PC-3 (cell line): ENCODE measurements at regions not wholly inside any gene's neighbourhood (a gene's known extent, or its start where the extent isn't known, plus 50 kb on each side); places are given as distances from the start of the nearest gene placed in this dataset.

Source experiments
- ATAC-seq: fragments of 200-7000 bp; cut with Tn5 transposase; 2 replicates; pipeline ENCODE4 v1.9.1; 2020; ENCODE audit warnings: mild to moderate bottlenecking, moderate library complexity
- BruUV-seq: library from RNA; stranded (reverse); fragments of 400-500 nt; replicated peaks from 2 replicates; lab custom pipeline; 2021; lab: Mats Ljungman, UMichigan
- CTCF ChIA-PET: fragments of 300-600 bp; sonication (Branson Sonifier 250); formaldehyde crosslinking; loops from one replicate; lab custom pipeline; 2022; ENCODE audit warnings: antibody characterized with exemption; lab: Charles Lee
- POLR2A ChIA-PET: fragments of 300-600 bp; sonication (Branson Sonifier 250); formaldehyde crosslinking; loops from one replicate; lab custom pipeline; 2022; ENCODE audit warnings: antibody characterized with exemption; ENCODE audit not compliant: unreplicated experiment; lab: Charles Lee
- DNase-seq: peaks from one replicate; pipeline ENCODE4 v3.0.0-alpha.2; 2015
- H2AFZ ChIP-seq: fragments of 300-600 bp; sonication (generic); 2 replicates; pipeline ENCODE4 v1.6.0; 2016; ENCODE audit warnings: antibody characterized with exemption, low read length
- H3F3A ChIP-seq: fragments of 300-600 bp; sonication (generic); one replicate; pipeline ENCODE4 v1.6.0; 2017; ENCODE audit warnings: antibody characterized with exemption, low read length, control low read depth, mild to moderate bottlenecking; ENCODE audit not compliant: unreplicated experiment
- H3K27ac ChIP-seq: fragments of 300-600 bp; sonication (generic); 2 replicates; pipeline ENCODE4 v1.5.1; 2016; ENCODE audit warnings: mild to moderate bottlenecking, low read length
- H3K27me3 ChIP-seq: fragments of 300-600 bp; sonication (generic); 2 replicates; pipeline ENCODE4 v1.6.1; 2016; ENCODE audit warnings: low read length, mixed read lengths
- H3K36me3 ChIP-seq: fragments of 300-600 bp; sonication (generic); 2 replicates; pipeline ENCODE4 v1.6.1; 2016; ENCODE audit warnings: low read depth, mixed run types, low read length, mixed read lengths
- H3K4me1 ChIP-seq: fragments of 300-600 bp; sonication (generic); 2 replicates; pipeline ENCODE4 v1.5.1; 2016; ENCODE audit warnings: low read length; ENCODE audit not compliant: insufficient read depth
- H3K4me2 ChIP-seq: fragments of 300-600 bp; sonication (generic); 2 replicates; pipeline ENCODE4 v1.6.0; 2016; ENCODE audit warnings: low read length
- H3K4me3 ChIP-seq: fragments of 300-600 bp; sonication (generic); 2 replicates; pipeline ENCODE4 v1.5.1; 2016; ENCODE audit warnings: mild to moderate bottlenecking, low read length, mixed read lengths
- H3K79me2 ChIP-seq: fragments of 300-600 bp; sonication (generic); 2 replicates; pipeline ENCODE4 v1.6.1; 2017; ENCODE audit warnings: low read length, mixed read lengths
- H3K9ac ChIP-seq: fragments of 300-600 bp; sonication (generic); 2 replicates; pipeline ENCODE4 v1.6.0; 2016; ENCODE audit warnings: mild to moderate bottlenecking, low read length
- H3K9me2 ChIP-seq: fragments of 300-600 bp; sonication (generic); replicated peaks from 2 replicates; pipeline ENCODE4 v1.6.1; 2016; ENCODE audit warnings: mixed run types, low read length, mixed read lengths
- H3K9me3 ChIP-seq: fragments of 300-600 bp; sonication (generic); 2 replicates; pipeline ENCODE4 v1.6.1; 2016; ENCODE audit warnings: low read length, mixed read lengths
- H4K20me1 ChIP-seq: fragments of 300-600 bp; sonication (generic); 2 replicates; pipeline ENCODE4 v1.6.1; 2016; ENCODE audit warnings: low read length, mixed read lengths
- CTCF ChIP-seq: fragments of 300-600 bp; sonication (generic); conservative IDR thresholded peaks from 2 replicates; pipeline ENCODE4 v1.5.1; 2017; ENCODE audit warnings: antibody characterized with exemption, low read depth, mild to moderate bottlenecking, low read length
- EZH2 ChIP-seq: fragments of 300-600 bp; sonication (generic); IDR thresholded peaks from one replicate; pipeline ENCODE4 v1.6.1; 2017; ENCODE audit warnings: antibody characterized with exemption, mild to moderate bottlenecking, low read length; ENCODE audit not compliant: unreplicated experiment
- EZH2phosphoT487 ChIP-seq: fragments of 300-600 bp; sonication (generic); IDR thresholded peaks from 2 replicates; pipeline ENCODE4 v1.6.1; 2018; ENCODE audit warnings: mild to moderate bottlenecking, antibody characterized with exemption, low read length, borderline replicate concordance
- intact Hi-C: fragments of 100-400 bp; cut with micrococcal nuclease; formaldehyde crosslinking; loops from 2 replicates; pipeline ENCODE4 v1.9.0; 2023

- Histone ChIP-seq H3K27ac (no peak overlapping the region), H3K36me3 (no peaks in the 10 kb centered on the region), H3K27me3 (no peaks in the 10 kb centered on the region), H3K4me2 (no peak overlapping the region), H3K4me1 (no peaks in the 10 kb centered on the region), H3K9me2 (no peaks in the 10 kb centered on the region), H3K4me3 (no peak overlapping the region), H3K9me3 (no peaks in the 10 kb centered on the region), H3K79me2 (no peaks in the 10 kb centered on the region), H3F3A (no peaks in the 10 kb centered on the region), H3K9ac (no peak overlapping the region), H4K20me1 (no peaks in the 10 kb centered on the region), H2AFZ (no peak overlapping the region)
- TF ChIP-seq EZH2 (no peak), CTCF (no peak), EZH2phosphoT487 (no peak)
- intact Hi-C loops: no loop called here
- DNase-seq: no peak
- BruUV-seq: no TSS peak
- no peak for ATAC-seq
- CTCF ChIA-PET: no interaction called here
- POLR2A ChIA-PET: no interaction called here
Observed at GRCh38 chr9:109549386-109549785, 51.3 kb upstream of the PTPN3 start.

- H3K4me2 ChIP-seq: no peak overlapping the region
- ChIA-PET CTCF (no interaction called here), POLR2A (no interaction called here)
- intact Hi-C loops: no loop called here
- H3K9me2 ChIP-seq: no peaks in the 10 kb centered on the region
- H3K4me1 ChIP-seq: no peaks in the 10 kb centered on the region
- H3K27ac ChIP-seq: no peak overlapping the region
- no peaks in the 10 kb centered on the region for H3K27me3 ChIP-seq
- no peaks in the 10 kb centered on the region for H3F3A ChIP-seq
- DNase-seq (no peak), ATAC-seq (no peak)
- H3K9ac ChIP-seq: no peak overlapping the region
- no peak overlapping the region for H3K4me3 ChIP-seq
- H3K36me3 ChIP-seq: no peaks in the 10 kb centered on the region
- no peaks in the 10 kb centered on the region for H3K9me3 ChIP-seq
- no peaks in the 10 kb centered on the region for H4K20me1 ChIP-seq
- no peak for TF ChIP-seq EZH2
- no peak for TF ChIP-seq CTCF
- TF ChIP-seq EZH2phosphoT487: no peak
- no TSS peak for BruUV-seq
- H3K79me2 ChIP-seq: no peaks in the 10 kb centered on the region
- H2AFZ ChIP-seq: no peak overlapping the region
Observed at GRCh38 chr9:109551651-109552050, 53.5 kb upstream of the PTPN3 start.

GRCh38 chr9:109555215-109555614 is 57.1 kb upstream of the PTPN3 start:
- ATAC-seq: no peak
- H3K4me1 ChIP-seq: no peaks in the 10 kb centered on the region
- no peak overlapping the region for H3K27ac ChIP-seq
- H3K9ac ChIP-seq: no peak overlapping the region
- intact Hi-C loops: no loop called here
- ChIA-PET CTCF (no interaction called here), POLR2A (no interaction called here)
- H3K4me2 ChIP-seq: no peak overlapping the region
- H4K20me1 ChIP-seq: no peaks in the 10 kb centered on the region
- H3K9me3 ChIP-seq: no peaks in the 10 kb centered on the region
- no peak overlapping the region for H2AFZ ChIP-seq
- no peaks in the 10 kb centered on the region for H3K79me2 ChIP-seq
- no peaks in the 10 kb centered on the region for H3K27me3 ChIP-seq
- no peaks in the 10 kb centered on the region for H3F3A ChIP-seq
- DNase-seq: no peak
- no peaks in the 10 kb centered on the region for H3K9me2 ChIP-seq
- no peaks in the 10 kb centered on the region for H3K36me3 ChIP-seq
- TF ChIP-seq CTCF (no peak), EZH2 (no peak), EZH2phosphoT487 (no peak)
- no TSS peak for BruUV-seq
- H3K4me3 ChIP-seq: no peak overlapping the region
